ENCODE measurements at regions not wholly inside any gene's neighbourhood (a gene's known extent, or its start where the extent isn't known, plus 50 kb on each side); places are given as distances from the start of the nearest gene placed in this dataset.

DNA sequence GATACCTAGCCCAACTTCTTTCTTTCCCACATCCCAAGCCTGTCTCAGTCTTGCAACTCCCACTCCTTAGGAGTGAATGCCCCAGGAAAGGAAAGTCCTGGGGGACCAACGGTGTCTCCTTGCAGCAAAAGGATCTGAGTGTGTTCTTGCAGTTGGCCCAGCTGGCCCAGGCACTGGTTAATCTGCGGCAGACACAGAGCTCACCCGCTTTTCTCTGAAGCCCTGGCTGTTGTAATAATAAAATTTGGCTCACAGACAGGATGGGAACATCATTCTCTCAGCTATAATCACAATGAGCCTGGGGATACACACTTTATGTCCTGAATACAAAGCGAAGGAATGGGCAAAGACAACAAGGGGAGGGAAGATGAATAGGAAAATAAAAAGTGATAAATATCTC, 185.6 kb upstream of the ADRA1D start:
- TF ChIP-seq, protein P1, sequence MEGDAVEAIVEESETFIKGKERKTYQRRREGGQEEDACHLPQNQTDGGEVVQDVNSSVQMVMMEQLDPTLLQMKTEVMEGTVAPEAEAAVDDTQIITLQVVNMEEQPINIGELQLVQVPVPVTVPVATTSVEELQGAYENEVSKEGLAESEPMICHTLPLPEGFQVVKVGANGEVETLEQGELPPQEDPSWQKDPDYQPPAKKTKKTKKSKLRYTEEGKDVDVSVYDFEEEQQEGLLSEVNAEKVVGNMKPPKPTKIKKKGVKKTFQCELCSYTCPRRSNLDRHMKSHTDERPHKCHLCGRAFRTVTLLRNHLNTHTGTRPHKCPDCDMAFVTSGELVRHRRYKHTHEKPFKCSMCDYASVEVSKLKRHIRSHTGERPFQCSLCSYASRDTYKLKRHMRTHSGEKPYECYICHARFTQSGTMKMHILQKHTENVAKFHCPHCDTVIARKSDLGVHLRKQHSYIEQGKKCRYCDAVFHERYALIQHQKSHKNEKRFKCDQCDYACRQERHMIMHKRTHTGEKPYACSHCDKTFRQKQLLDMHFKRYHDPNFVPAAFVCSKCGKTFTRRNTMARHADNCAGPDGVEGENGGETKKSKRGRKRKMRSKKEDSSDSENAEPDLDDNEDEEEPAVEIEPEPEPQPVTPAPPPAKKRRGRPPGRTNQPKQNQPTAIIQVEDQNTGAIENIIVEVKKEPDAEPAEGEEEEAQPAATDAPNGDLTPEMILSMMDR (IDR thresholded peaks at IDR 0.05; ENCODE audit: low read depth, low read length), result no peak
- TF ChIP-seq EZH2phosphoT487 (IDR thresholded peaks at IDR 0.05; ENCODE audit: low read depth), result no peak
